ENCODE measurements at regions not wholly inside any gene's neighbourhood (a gene's known extent, or its start where the extent isn't known, plus 50 kb on each side); places are given as distances from the start of the nearest gene placed in this dataset.

- TF ChIP-seq CTCF (IDR thresholded peaks at IDR 0.05), result no peak
- no peak for TF ChIP-seq POLR2A (IDR thresholded peaks at IDR 0.05)
These were observed 334.7 kb downstream of the CYRIA start for GRCh38 chr2:16330982-16331381.
